ENCODE measurements at regions not wholly inside any gene's neighbourhood (a gene's known extent, or its start where the extent isn't known, plus 50 kb on each side); places are given as distances from the start of the nearest gene placed in this dataset.
"Not testable (repeated sequence)": the region's sequence is repeated elsewhere in the genome, so short reads cannot be mapped to it uniquely, and the experiment has no call there.

- no peak for DNase-seq (ENCODE audit: low read depth)
Measured at GRCh38 chr6:144776031-144776819, 491.1 kb downstream of the UTRN start.

DNA sequence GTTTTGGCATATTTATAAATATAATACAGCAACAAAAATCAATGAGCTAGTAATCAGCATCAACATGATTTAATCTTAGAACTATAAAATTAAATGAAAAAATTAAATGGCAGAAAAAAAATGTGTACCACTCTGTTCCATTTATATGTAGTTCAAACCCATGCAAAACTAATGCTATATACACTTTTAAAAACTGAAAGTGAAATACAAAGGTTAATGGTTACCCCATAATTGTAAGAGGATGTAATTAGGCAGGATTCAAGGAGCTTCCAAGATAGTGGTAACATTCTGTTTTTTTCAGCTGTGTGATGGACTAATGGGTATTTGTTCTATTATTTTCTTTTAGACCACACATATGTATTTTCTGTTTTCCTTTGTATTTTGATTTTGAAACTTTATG is 492.1 kb downstream of the UTRN start:
- DNase-seq (ENCODE audit: low read depth) = no peak

GRCh38 chr6:144778056-144778455 is 492.9 kb downstream of the UTRN start:
- no peak for DNase-seq (ENCODE audit: low read depth)

GRCh38 chr6:144778773-144779492 is 493.8 kb downstream of the UTRN start:
- DNase-seq (ENCODE audit: low read depth) = no peak

GRCh38 chr6:144781836-144782235 is 496.7 kb downstream of the UTRN start:
- no peak for DNase-seq (ENCODE audit: low read depth)

DNA sequence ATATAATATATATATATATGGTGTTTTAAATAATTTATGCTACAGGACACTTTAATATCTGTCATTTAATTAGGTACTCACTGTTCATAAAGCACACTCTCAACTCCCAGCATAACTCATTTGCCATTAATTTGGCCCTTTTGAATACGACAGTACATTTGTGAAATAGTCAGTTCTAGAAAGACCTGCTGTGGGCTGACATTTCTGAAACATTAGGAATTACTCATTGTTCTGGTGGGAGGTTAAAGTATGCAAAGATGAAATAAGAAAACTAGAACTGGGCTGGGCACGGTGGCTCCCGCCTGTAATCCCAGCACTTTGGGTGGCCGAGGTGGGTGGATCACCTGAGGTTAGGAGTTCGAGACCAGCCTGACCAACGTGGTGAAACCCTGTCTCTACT is 497.5 kb downstream of the UTRN start:
- DNase-seq (ENCODE audit: low read depth) = no peak

GRCh38 chr6:144785056-144785455 is 499.9 kb downstream of the UTRN start:
- DNase-seq (ENCODE audit: low read depth) = no peak

DNA sequence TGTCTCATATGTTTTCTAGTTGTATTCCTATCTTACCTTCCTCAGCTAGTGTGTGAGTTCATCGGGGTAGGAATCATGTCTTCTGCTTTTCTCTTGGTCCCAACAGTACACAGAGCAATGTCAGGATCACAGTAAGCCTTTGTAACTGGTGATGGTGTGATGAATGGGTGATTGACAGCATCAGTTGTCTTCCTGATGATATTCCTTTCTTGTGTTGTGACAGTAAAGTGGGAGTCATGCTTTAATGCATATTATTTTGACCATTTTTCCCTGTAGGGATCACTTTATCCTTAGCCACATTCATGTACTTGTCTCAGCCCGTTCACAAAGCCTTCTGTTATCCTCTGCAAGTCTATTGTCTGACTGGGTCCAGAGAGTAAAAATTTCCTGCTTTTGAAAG is 501.7 kb downstream of the UTRN start:
- DNase-seq (ENCODE audit: low read depth) = no peak

GRCh38 chr6:144793744-144794143 is 508.6 kb downstream of the UTRN start:
- DNase-seq (ENCODE audit: low read depth) = no peak

- not testable (repeated sequence) for DNase-seq (ENCODE audit: low read depth)
Measured at GRCh38 chr6:144795022-144795421, 509.9 kb downstream of the UTRN start.

DNA sequence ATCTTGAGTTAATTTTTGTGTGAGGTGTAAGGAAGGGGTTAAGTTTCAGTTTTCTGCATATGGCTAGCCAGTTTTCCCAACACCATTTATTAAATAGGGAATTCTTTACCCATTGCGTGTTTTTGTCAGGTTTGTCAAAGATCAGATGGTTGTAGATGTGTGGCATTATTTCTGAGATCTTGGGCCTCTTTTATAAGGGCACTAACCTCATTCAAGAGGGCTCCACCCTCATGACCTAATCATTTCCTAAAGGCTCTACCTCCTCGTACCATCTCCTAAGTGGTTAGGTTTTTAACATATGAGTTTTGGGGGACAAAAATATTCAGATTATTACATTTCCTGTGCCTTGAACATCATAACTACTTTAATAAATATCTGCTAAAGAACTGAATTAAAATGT is 510.9 kb downstream of the UTRN start:
- no peak for DNase-seq (ENCODE audit: low read depth)

GRCh38 chr6:144797881-144798589 is 512.9 kb downstream of the UTRN start:
- DNase-seq (ENCODE audit: low read depth) = peak; percentile 81

- no peak for DNase-seq (ENCODE audit: low read depth)
Measured at GRCh38 chr6:144804246-144804790, 519.2 kb downstream of the UTRN start.

DNA sequence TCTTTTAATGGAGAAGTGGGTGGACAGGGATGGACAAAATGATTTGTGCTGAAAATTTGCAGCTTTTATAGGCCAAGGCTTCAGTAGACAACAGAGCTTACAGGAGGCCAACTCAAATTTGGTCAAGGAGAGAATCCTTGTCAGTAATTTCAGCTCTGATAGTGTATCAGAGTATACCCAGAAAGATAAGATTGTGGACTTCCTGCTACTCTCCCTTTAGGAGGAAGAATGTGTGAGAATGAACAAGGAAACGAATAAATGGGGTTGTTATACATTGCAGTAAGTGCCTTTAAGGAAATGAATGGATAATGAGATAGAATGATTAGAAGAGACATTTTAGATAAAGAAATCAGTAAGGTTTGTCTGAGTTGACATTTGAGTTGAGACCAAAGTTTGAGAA is 519.9 kb downstream of the UTRN start:
- no peak for DNase-seq (ENCODE audit: low read depth)

- no peak for DNase-seq (ENCODE audit: low read depth)
Measured at GRCh38 chr6:144806222-144806621, 521.1 kb downstream of the UTRN start.

DNA sequence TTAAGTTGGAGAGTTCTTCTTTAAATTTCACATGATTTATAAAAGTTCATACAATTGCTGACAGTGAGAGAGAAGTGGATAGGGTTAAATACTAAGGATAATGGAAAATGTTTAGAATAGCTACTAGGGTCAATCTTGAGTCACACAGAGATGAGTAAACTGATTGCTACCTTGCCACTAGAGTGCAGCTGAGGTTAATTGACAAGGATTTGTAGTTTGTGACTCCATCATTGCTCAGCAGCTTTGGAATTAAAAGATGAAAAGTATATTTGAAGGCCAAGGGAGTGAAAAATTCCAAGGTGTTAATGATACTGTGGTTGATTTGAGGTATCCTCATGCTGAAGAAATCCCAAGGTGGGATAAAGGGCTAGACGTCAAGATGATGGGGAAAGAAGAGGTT is 524.0 kb downstream of the UTRN start:
- DNase-seq (ENCODE audit: low read depth) = peak; percentile 42

DNA sequence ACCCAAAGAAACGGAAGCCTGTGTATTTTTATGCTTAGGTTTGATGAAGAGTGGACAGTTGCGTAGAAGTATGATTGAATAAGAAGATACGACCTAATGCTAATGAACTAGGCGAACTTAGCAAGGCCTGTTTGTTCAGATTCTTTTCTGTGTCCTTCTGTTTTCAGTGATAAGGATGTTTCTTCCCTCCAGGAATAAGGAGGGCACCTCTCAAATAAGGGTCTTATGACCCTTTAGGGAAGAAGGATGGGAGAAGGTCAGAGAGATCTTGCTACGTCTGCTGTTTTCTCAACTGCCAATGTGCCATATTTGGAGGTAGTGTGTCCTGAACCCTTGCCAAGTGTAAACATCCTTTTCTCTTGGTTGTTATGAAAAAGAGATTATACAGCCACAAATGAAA is 524.8 kb downstream of the UTRN start:
- DNase-seq (ENCODE audit: low read depth) = no peak

GRCh38 chr6:144811140-144811539 is 526.0 kb downstream of the UTRN start:
- DNase-seq (ENCODE audit: low read depth) = peak; percentile 45

DNA sequence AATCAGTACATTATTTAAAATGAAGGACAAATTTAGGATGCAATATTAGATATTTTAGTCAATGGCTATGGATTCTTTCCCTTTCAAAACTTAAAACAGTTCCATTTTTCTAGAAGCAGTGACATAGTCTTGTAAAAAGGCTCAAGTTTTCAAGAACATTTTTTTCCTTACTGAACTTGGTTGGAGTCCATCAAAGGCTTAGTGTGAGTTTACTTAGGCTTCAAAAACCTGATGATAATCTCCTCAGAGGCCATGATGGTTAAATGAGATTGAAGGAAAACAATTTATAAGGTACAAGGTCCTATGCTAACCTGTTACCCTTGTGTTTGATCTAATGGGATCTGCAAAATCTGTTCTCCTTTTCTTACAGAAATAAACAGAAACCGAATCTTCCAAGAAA is 531.8 kb downstream of the UTRN start:
- DNase-seq (ENCODE audit: low read depth) = peak; percentile 30

GRCh38 chr6:144820270-144820669 is 535.1 kb downstream of the UTRN start:
- no peak for DNase-seq (ENCODE audit: low read depth)

- no peak for DNase-seq (ENCODE audit: low read depth)
Measured at GRCh38 chr6:144823131-144823530, 538.0 kb downstream of the UTRN start.

- no peak for DNase-seq (ENCODE audit: low read depth)
Measured at GRCh38 chr6:144824018-144824417, 538.9 kb downstream of the UTRN start.
